Smooth muscle cell (in vitro differentiated cells): ENCODE measurements at regions not wholly inside any gene's neighbourhood (a gene's known extent, or its start where the extent isn't known, plus 50 kb on each side); places are given as distances from the start of the nearest gene placed in this dataset.

Source experiments
- DNase-seq: peaks from one replicate; lab custom pipeline; 2025; ENCODE audit not compliant: unreplicated experiment; lab: John Stamatoyannopoulos, UW
- H2AFZ ChIP-seq: fragments of 200-600 bp; sonication (generic); 2 replicates; pipeline ENCODE4 v1.6.0; 2016; ENCODE audit warnings: antibody characterized with exemption, low read depth, mild to moderate bottlenecking
- H3F3A ChIP-seq: fragments of 200-600 bp; sonication (generic); 2 replicates; pipeline ENCODE4 v1.6.0; 2017; ENCODE audit warnings: antibody characterized with exemption, low read depth
- H3K27ac ChIP-seq: fragments of 200-600 bp; sonication (generic); 2 replicates; pipeline ENCODE4 v1.5.1; 2016; ENCODE audit warnings: low read depth, mild to moderate bottlenecking
- H3K27me3 ChIP-seq: fragments of 200-600 bp; sonication (generic); 2 replicates; pipeline ENCODE4 v1.6.1; 2016; ENCODE audit warnings: low read depth, mild to moderate bottlenecking
- H3K36me3 ChIP-seq: fragments of 200-600 bp; sonication (generic); 2 replicates; pipeline ENCODE4 v1.5.1; 2016; ENCODE audit warnings: low read depth
- H3K4me1 ChIP-seq: fragments of 200-600 bp; sonication (generic); 2 replicates; pipeline ENCODE4 v1.5.1; 2016; ENCODE audit warnings: low read depth
- H3K4me2 ChIP-seq: fragments of 200-600 bp; sonication (generic); 2 replicates; pipeline ENCODE4 v1.6.0; 2016; ENCODE audit warnings: mild to moderate bottlenecking
- H3K4me3 ChIP-seq: fragments of 200-600 bp; sonication (generic); 2 replicates; pipeline ENCODE4 v1.5.1; 2016; ENCODE audit warnings: mild to moderate bottlenecking
- H3K79me2 ChIP-seq: fragments of 200-600 bp; sonication (generic); 2 replicates; pipeline ENCODE4 v1.6.0; 2016; ENCODE audit warnings: low read depth, mild to moderate bottlenecking
- H3K9ac ChIP-seq: fragments of 200-600 bp; sonication (generic); 2 replicates; pipeline ENCODE4 v1.6.0; 2016; ENCODE audit warnings: low read depth
- H3K9me3 ChIP-seq: fragments of 200-600 bp; sonication (generic); replicated peaks from 2 replicates; pipeline ENCODE4 v1.5.1; 2016; ENCODE audit warnings: low read depth
- H4K20me1 ChIP-seq: fragments of 200-600 bp; sonication (generic); 2 replicates; pipeline ENCODE4 v1.6.0; 2016; ENCODE audit warnings: low read depth
- WGBS: methylation state at CpG from one replicate; pipeline ENCODE4 v1.1.7; 2016; ENCODE audit warnings: low lambda C conversion rate; 5-methylcytosine and 5-hydroxymethylcytosine counted together
- TF ChIP-seq, protein P1 (sequence below): fragments of 200-600 bp; sonication (generic); IDR thresholded peaks from 2 replicates; pipeline ENCODE4 v1.5.1; 2017; ENCODE audit warnings: borderline replicate concordance, mild to moderate bottlenecking, antibody characterized with exemption; ENCODE audit not compliant: insufficient read depth, poor library complexity, severe bottlenecking

GRCh38 chr20:11168026-11168425 is 494.2 kb upstream of the JAG1 start:
- no peaks in the 10 kb centered on the region for H3K79me2 ChIP-seq
- H3K36me3 ChIP-seq = no peaks in the 10 kb centered on the region
- TF ChIP-seq, protein P1, sequence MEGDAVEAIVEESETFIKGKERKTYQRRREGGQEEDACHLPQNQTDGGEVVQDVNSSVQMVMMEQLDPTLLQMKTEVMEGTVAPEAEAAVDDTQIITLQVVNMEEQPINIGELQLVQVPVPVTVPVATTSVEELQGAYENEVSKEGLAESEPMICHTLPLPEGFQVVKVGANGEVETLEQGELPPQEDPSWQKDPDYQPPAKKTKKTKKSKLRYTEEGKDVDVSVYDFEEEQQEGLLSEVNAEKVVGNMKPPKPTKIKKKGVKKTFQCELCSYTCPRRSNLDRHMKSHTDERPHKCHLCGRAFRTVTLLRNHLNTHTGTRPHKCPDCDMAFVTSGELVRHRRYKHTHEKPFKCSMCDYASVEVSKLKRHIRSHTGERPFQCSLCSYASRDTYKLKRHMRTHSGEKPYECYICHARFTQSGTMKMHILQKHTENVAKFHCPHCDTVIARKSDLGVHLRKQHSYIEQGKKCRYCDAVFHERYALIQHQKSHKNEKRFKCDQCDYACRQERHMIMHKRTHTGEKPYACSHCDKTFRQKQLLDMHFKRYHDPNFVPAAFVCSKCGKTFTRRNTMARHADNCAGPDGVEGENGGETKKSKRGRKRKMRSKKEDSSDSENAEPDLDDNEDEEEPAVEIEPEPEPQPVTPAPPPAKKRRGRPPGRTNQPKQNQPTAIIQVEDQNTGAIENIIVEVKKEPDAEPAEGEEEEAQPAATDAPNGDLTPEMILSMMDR = no peak
- H3K4me3 ChIP-seq = no peak overlapping the region
- H2AFZ ChIP-seq = no peak overlapping the region
- H3K9me3 ChIP-seq = no peaks in the 10 kb centered on the region
- DNase-seq = no peak
- H3F3A ChIP-seq = no peaks in the 10 kb centered on the region
- no peak overlapping the region for H3K27ac ChIP-seq
- H3K4me1 ChIP-seq = peaks cover 7% of the 10 kb centered on the region
- H3K27me3 ChIP-seq = no peaks in the 10 kb centered on the region
- H4K20me1 ChIP-seq = no peaks in the 10 kb centered on the region
- H3K4me2 ChIP-seq = no peak overlapping the region
- no peak overlapping the region for H3K9ac ChIP-seq

DNA sequence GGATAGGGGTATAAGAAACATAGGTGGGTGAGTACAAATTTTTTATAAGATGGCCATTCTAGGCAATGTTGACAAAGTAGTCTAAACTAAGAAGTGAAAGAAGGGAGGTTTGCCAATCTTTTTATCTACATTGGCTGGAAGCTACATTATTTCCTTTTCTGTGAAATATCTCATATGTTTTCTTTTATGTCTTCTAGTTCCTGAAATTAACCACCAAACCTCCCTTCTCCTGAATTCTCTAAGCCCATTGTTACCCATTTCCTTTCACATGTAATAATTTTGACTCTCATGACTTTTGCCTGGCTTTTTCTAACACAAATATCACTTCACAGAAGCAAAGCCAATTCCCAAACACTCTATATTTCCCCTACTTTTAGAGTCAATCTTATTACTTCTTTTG is 496.2 kb upstream of the JAG1 start:
- Histone ChIP-seq H3K4me3 (no peak overlapping the region), H3F3A (no peaks in the 10 kb centered on the region), H3K36me3 (no peaks in the 10 kb centered on the region), H3K27ac (no peak overlapping the region), H3K4me2 (no peak overlapping the region), H3K79me2 (no peaks in the 10 kb centered on the region), H4K20me1 (no peaks in the 10 kb centered on the region), H2AFZ (no peak overlapping the region), H3K9ac (no peak overlapping the region), H3K27me3 (no peaks in the 10 kb centered on the region), H3K9me3 (no peaks in the 10 kb centered on the region), H3K4me1 (peaks cover 7% of the 10 kb centered on the region)
- TF ChIP-seq, protein P1 = no peak
- no peak for DNase-seq

- Histone ChIP-seq H3K4me2 (peak overlapping the region; percentile 26), H4K20me1 (no peaks in the 10 kb centered on the region), H2AFZ (no peak overlapping the region), H3K4me1 (peaks cover 7% of the 10 kb centered on the region), H3K4me3 (no peak overlapping the region), H3K36me3 (no peaks in the 10 kb centered on the region), H3K27ac (peak overlapping the region; percentile 3), H3F3A (no peaks in the 10 kb centered on the region), H3K9ac (no peak overlapping the region), H3K79me2 (no peaks in the 10 kb centered on the region), H3K27me3 (no peaks in the 10 kb centered on the region), H3K9me3 (no peaks in the 10 kb centered on the region)
- 88% methylated on average over 2 of the region's 2 CpGs for WGBS
- no peak for DNase-seq
- TF ChIP-seq, protein P1 = no peak
Observed at GRCh38 chr20:11170565-11170964, 496.8 kb upstream of the JAG1 start.

- no peaks in the 10 kb centered on the region for H3K36me3 ChIP-seq
- no peak overlapping the region for H3K4me3 ChIP-seq
- H3K79me2 ChIP-seq = no peaks in the 10 kb centered on the region
- H3K27ac ChIP-seq = peak overlapping the region; percentile 68
- TF ChIP-seq, protein P1 = no peak
- H3K9me3 ChIP-seq = no peaks in the 10 kb centered on the region
- H3K9ac ChIP-seq = no peak overlapping the region
- H3F3A ChIP-seq = no peaks in the 10 kb centered on the region
- no peak overlapping the region for H3K4me2 ChIP-seq
- peaks cover 7% of the 10 kb centered on the region for H3K4me1 ChIP-seq
- 85% methylated on average over 1 of the region's 1 CpG for WGBS
- H2AFZ ChIP-seq = no peak overlapping the region
- no peaks in the 10 kb centered on the region for H4K20me1 ChIP-seq
- H3K27me3 ChIP-seq = no peaks in the 10 kb centered on the region
- DNase-seq = no peak
Observed at GRCh38 chr20:11172881-11173280, 499.1 kb upstream of the JAG1 start.
